ENCODE measurements at regions not wholly inside any gene's neighbourhood (a gene's known extent, or its start where the extent isn't known, plus 50 kb on each side); places are given as distances from the start of the nearest gene placed in this dataset.

DNA sequence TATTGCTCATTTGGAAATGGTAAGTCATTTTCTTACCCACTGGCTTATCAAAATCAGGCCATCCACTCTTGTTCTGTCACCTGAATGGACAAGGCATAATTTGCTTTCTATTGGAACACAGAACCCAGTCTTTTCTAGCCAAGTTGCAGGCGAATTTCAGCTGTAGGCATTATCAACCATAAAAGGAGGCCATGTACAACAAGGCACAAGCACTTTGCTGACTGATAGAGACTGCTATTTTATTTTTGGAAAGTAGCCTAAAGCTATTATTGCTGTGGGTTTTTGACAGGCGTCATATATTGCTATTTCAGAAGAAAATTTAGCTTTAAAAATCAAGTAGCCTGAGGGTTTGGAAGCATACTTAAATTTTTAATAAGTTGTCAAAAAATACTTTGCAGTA, 344.2 kb downstream of the HDGFL1 start:
- TF ChIP-seq POLR2A (IDR thresholded peaks at IDR 0.05) (no peak), CTCF (IDR thresholded peaks at IDR 0.05) (no peak), EP300 (IDR thresholded peaks at IDR 0.05) (no peak)
- DNase-seq (ENCODE audit: low spot score in 2 of 2), result no peak
- WGBS, 2 donors, result 42 to 54% methylated on average over 2 of the region's 2 CpGs
- Histone ChIP-seq H3K27ac (no peak overlapping the region), H3K9me3 (no peaks in the 10 kb centered on the region), H3K27me3 (no peaks in the 10 kb centered on the region), H3K36me3 (no peaks in the 10 kb centered on the region), H3K4me3 (no peak overlapping the region), H3K4me1 (no peaks in the 10 kb centered on the region)

DNA sequence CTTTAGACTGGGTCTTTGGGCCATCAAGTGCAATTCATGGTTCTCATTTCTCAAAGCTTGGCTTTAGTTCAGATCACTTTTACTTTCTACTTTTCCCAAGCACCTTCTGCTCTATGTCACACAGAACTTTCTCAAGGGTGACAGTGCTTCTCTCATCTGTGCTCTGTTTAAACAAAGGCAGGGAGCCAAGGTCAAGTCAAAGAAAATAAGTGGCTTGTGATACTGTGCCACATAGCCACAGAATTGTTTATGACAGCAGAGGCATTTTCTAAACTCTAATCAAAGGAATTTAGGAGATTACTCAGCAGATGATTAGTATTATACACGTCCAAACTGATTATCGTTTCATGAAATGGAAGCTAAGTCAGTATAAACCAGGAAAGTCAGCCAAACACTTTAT, 348.0 kb downstream of the HDGFL1 start:
- no peaks in the 10 kb centered on the region for H3K9me3 ChIP-seq
- no peak overlapping the region for H3K27ac ChIP-seq
- TF ChIP-seq POLR2A (IDR thresholded peaks at IDR 0.05) (no peak), CTCF (IDR thresholded peaks at IDR 0.05) (no peak), EP300 (IDR thresholded peaks at IDR 0.05) (no peak)
- H3K36me3 ChIP-seq, result no peaks in the 10 kb centered on the region
- 48 to 52% methylated on average over 2 of the region's 2 CpGs for WGBS, 2 donors
- no peaks in the 10 kb centered on the region for H3K27me3 ChIP-seq
- no peak for DNase-seq (ENCODE audit: low spot score in 2 of 2)
- no peaks in the 10 kb centered on the region for H3K4me1 ChIP-seq
- no peak overlapping the region for H3K4me3 ChIP-seq

GRCh38 chr6:22921828-22922227, 352.5 kb downstream of the HDGFL1 start:
- whole genome bisulfite sequencing, 2 donors, result 69 to 74% methylated on average over 2 of the region's 2 CpGs
- no peak for TF ChIP-seq CTCF (IDR thresholded peaks at IDR 0.05)
- TF ChIP-seq EP300 (IDR thresholded peaks at IDR 0.05), result no peak
- no peak for TF ChIP-seq POLR2A (IDR thresholded peaks at IDR 0.05)
- Histone ChIP-seq H3K4me1 (peaks cover 0 to 9% (median 0%) of the 10 kb centered on the region in 4 donors), H3K36me3 (no peaks in the 10 kb centered on the region), H3K27ac (no peak overlapping the region), H3K27me3 (no peaks in the 10 kb centered on the region), H3K9me3 (no peaks in the 10 kb centered on the region), H3K4me3 (no peak overlapping the region)
- DNase-seq (ENCODE audit: low spot score in 2 of 2), result no peak

GRCh38 chr6:22925304-22925835, 356.0 kb downstream of the HDGFL1 start:
- Histone ChIP-seq H3K27ac (no peak overlapping the region), H3K9me3 (no peaks in the 10 kb centered on the region), H3K4me3 (no peak overlapping the region), H3K4me1 (peaks cover 0 to 11% (median 0%) of the 10 kb centered on the region in 4 donors), H3K27me3 (no peaks in the 10 kb centered on the region), H3K36me3 (no peaks in the 10 kb centered on the region)
- WGBS, 2 donors, result 44 to 52% methylated on average over 2 of the region's 2 CpGs
- TF ChIP-seq CTCF (IDR thresholded peaks at IDR 0.05), result no peak
- no peak for TF ChIP-seq EP300 (IDR thresholded peaks at IDR 0.05)
- TF ChIP-seq POLR2A (IDR thresholded peaks at IDR 0.05), result no peak
- DNase-seq (ENCODE audit: low spot score in 2 of 2), result no peak

DNA sequence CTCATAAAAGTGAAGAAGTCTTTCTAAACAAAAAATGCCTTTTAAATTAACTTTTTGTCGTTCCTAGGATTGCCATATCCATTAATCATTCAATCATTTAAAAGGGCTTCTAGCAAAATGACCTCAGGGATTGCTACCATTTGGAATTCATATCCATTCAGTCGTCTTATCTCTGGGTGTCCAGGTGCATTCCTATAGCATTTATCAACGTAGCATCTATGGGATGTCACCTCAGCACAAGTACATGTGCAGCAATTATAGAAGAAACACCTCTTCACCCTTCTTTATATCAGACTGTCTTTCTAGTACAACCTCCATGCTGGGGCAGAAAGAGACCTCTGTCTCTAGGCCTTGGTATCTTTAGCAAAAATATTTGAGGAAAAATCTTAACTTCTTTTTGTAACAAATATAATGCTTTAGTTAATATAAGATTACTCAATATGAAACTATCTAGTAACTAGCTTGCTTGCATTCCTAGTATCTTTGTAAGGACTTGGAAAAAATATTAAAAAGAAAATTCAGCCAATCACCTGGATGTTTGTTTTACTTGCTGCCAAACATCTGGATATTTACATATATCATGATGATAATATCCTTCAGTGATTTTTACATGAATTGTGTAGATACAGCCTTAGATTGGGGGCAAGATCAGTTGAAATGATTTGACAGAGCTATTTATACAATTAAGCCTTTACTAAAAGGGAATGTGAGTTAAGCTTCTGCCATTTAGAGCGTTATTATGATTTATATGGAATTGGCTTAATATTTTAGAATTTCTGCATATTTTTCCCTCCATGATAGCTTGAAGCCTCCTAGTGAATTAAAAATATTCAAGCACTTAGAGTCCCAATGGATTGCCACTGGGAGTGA, 356.8 kb downstream of the HDGFL1 start:
- Histone ChIP-seq H3K9me3 (no peaks in the 10 kb centered on the region), H3K36me3 (no peaks in the 10 kb centered on the region), H3K27ac (no peak overlapping the region), H3K4me3 (no peak overlapping the region), H3K27me3 (no peaks in the 10 kb centered on the region), H3K4me1 (peaks cover 0 to 11% (median 0%) of the 10 kb centered on the region in 4 donors)
- TF ChIP-seq POLR2A (IDR thresholded peaks at IDR 0.05), result no peak
- no peak for DNase-seq (ENCODE audit: low spot score in 2 of 2)
- 44 to 64% methylated on average over 4 of the region's 4 CpGs for WGBS, 2 donors

Measured in tibial nerve (tissue), 4 donors.